ENCODE measurements at regions not wholly inside any gene's neighbourhood (a gene's known extent, or its start where the extent isn't known, plus 50 kb on each side); places are given as distances from the start of the nearest gene placed in this dataset.

DNA sequence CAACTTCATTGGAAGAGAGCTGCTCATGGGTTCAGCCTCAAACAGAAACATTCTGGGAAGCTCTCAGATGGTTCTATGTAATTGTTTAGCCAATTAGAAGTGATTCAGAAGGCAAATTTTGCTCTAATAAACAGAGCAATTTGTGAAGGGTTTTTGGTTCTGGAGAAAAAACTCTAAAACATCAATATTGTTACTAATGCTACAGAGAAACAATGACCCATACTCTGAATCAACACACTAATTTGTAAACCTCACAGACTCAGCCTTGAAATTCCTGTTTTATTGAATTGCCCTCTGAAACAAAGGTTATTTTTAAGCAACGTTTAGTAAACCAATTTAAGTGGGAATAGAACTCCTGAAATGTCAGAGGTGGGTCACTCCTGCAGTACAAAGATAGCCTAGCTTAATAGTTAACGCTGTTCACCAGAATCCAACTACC lies 171.6 kb upstream of the SVIL start:
- ChIA-PET POLR2A (no interaction called here), CTCF (no interaction called here)
- H3K36me3 ChIP-seq (ENCODE audit: control insufficient read depth, insufficient read depth, low read length): no peaks in the 10 kb centered on the region
- H3K27me3 ChIP-seq (ENCODE audit: control insufficient read depth, insufficient read depth, low read length): no peaks in the 10 kb centered on the region; the same call in 1 of the 2 replicates
- no peak for TF ChIP-seq CTCF (IDR thresholded peaks at IDR 0.05; ENCODE audit: insufficient read depth, low read depth, low read length)
- no peak overlapping the region for H3K4me3 ChIP-seq (ENCODE audit: low read depth, low read length)
- no peak for DNase-seq (ENCODE audit: low read depth)

DNA sequence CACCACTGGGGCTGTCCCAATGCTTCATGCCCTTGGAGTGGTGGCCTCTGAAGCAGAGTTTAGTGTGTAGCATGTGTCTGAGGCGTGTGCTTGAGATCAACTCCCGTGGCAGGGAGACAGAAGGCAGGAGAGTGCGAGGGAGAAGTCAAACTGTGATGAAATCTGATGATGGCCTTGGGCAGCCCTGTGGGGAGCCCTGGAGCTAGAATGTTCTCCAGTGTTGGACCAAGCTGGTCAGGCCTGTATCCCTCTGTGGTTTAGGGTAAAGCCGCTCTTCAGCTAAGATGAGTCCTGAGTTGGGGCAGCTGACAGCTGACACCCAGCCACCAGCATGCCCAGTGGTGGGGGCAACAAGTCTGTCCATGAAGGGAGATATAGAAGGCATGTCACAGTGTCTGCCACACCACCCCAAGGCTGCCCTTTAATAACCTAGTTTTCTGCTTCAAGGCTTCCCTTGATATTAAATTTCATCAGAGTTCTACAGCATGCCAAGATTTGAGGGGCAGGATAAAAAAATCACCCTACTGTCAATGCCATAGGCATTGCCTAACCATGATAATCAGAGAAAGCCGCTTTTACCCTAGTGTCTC lies 170.5 kb upstream of the SVIL start:
- Histone ChIP-seq H3K27me3 (ENCODE audit: control insufficient read depth, insufficient read depth, low read length) (no peaks in the 10 kb centered on the region; the same call in 1 of the 2 replicates), H3K36me3 (ENCODE audit: control insufficient read depth, insufficient read depth, low read length) (no peaks in the 10 kb centered on the region), H3K4me3 (ENCODE audit: low read depth, low read length) (no peak overlapping the region)
- ChIA-PET POLR2A (no interaction called here), CTCF (no interaction called here)
- no peak for TF ChIP-seq CTCF (IDR thresholded peaks at IDR 0.05; ENCODE audit: insufficient read depth, low read depth, low read length)
- DNase-seq (ENCODE audit: low read depth): no peak

- POLR2A ChIA-PET: no interaction called here
- H3K4me3 ChIP-seq (ENCODE audit: low read depth, low read length): no peak overlapping the region
Observed at GRCh38 chr10:29804025-29804852, 169.5 kb upstream of the SVIL start.

GRCh38 chr10:29802171-29802570 lies 167.4 kb upstream of the SVIL start:
- DNase-seq (ENCODE audit: low read depth): no peak
- no peak for TF ChIP-seq CTCF (IDR thresholded peaks at IDR 0.05; ENCODE audit: insufficient read depth, low read depth, low read length)
- Histone ChIP-seq H3K36me3 (ENCODE audit: control insufficient read depth, insufficient read depth, low read length) (no peaks in the 10 kb centered on the region), H3K27me3 (ENCODE audit: control insufficient read depth, insufficient read depth, low read length) (no peaks in the 10 kb centered on the region), H3K4me3 (ENCODE audit: low read depth, low read length) (no peak overlapping the region)
- ChIA-PET CTCF (no interaction called here), POLR2A (no interaction called here)

More at GRCh38 chr10:29804025-29804852, 169.5 kb upstream of the SVIL start:
- TF ChIP-seq CTCF (IDR thresholded peaks at IDR 0.05; ENCODE audit: insufficient read depth, low read depth, low read length): no peak
- Histone ChIP-seq H3K36me3 (ENCODE audit: control insufficient read depth, insufficient read depth, low read length) (no peaks in the 10 kb centered on the region), H3K27me3 (ENCODE audit: control insufficient read depth, insufficient read depth, low read length) (no peaks in the 10 kb centered on the region; the same call in 1 of the 2 replicates)
- DNase-seq (ENCODE audit: low read depth): peak; percentile 45
- CTCF ChIA-PET: interaction anchor here (1.0 to 2.3 kb wide), 7 partner anchors 9 to 212 kb away, joined by 3 to 6 read pairs (median 3); no protein-coding TSS in a partner anchor

- Histone ChIP-seq H3K36me3 (ENCODE audit: control insufficient read depth, insufficient read depth, low read length) (no peaks in the 10 kb centered on the region), H3K27me3 (ENCODE audit: control insufficient read depth, insufficient read depth, low read length) (no peaks in the 10 kb centered on the region), H3K4me3 (ENCODE audit: low read depth, low read length) (no peak overlapping the region)
- peak; percentile 62 for DNase-seq (ENCODE audit: low read depth)
- no peak for TF ChIP-seq CTCF (IDR thresholded peaks at IDR 0.05; ENCODE audit: insufficient read depth, low read depth, low read length)
- ChIA-PET POLR2A (no interaction called here), CTCF (no interaction called here)
Observed at GRCh38 chr10:29798921-29799690, 164.3 kb upstream of the SVIL start.
